PC-9 (cell line): ENCODE measurements at regions not wholly inside any gene's neighbourhood (a gene's known extent, or its start where the extent isn't known, plus 50 kb on each side); places are given as distances from the start of the nearest gene placed in this dataset.

ENCODE experiments used
- BruUV-seq: library from RNA; stranded (reverse); fragments of 400-500 nt; replicated peaks from 2 replicates; lab custom pipeline; 2021; lab: Mats Ljungman, UMichigan
- CTCF ChIA-PET: fragments of 300-600 bp; sonication (Branson Sonifier 250); formaldehyde crosslinking; loops from one replicate; lab custom pipeline; 2022; ENCODE audit warnings: antibody characterized with exemption; lab: Charles Lee
- POLR2A ChIA-PET: fragments of 300-600 bp; sonication (Branson Sonifier 250); formaldehyde crosslinking; loops from one replicate; lab custom pipeline; 2022; ENCODE audit warnings: antibody characterized with exemption; ENCODE audit not compliant: unreplicated experiment; lab: Charles Lee
- DNase-seq, 2 experiments: peaks; one replicate each; pipeline versions ENCODE4 v3.0.0 to v3.0.0-alpha.2; 2015 to 2022; ENCODE audit warnings: mixed read lengths in 1 of 2
- H2AFZ ChIP-seq: fragments of 200-600 bp; sonication (generic); 2 replicates; pipeline ENCODE4 v1.8.1; 2017; ENCODE audit warnings: antibody characterized with exemption
- H3F3A ChIP-seq: fragments of 200-600 bp; sonication (generic); 2 replicates; pipeline ENCODE4 v1.8.1; 2017; ENCODE audit warnings: antibody characterized with exemption, mild to moderate bottlenecking, low read depth; ENCODE audit not compliant: insufficient read depth
- H3K27ac ChIP-seq: fragments of 200-600 bp; sonication (generic); 2 replicates; pipeline ENCODE4 v1.6.1; 2016; ENCODE audit warnings: mixed run types
- H3K27me3 ChIP-seq: fragments of 200-600 bp; sonication (generic); 2 replicates; pipeline ENCODE4 v1.6.1; 2016; ENCODE audit warnings: low read depth, mixed run types; ENCODE audit not compliant: insufficient read depth
- H3K36me3 ChIP-seq: fragments of 200-600 bp; sonication (generic); 2 replicates; pipeline ENCODE4 v1.6.1; 2016; ENCODE audit warnings: low read depth, mixed run types
- H3K4me1 ChIP-seq: fragments of 200-600 bp; sonication (generic); replicated peaks from 2 replicates; pipeline ENCODE4 v1.6.1; 2016; ENCODE audit warnings: mixed run types; ENCODE audit not compliant: insufficient read depth
- H3K4me2 ChIP-seq: fragments of 200-600 bp; sonication (generic); 2 replicates; pipeline ENCODE4 v1.6.1; 2017; ENCODE audit warnings: mixed run types
- H3K4me3 ChIP-seq: fragments of 200-600 bp; sonication (generic); 2 replicates; pipeline ENCODE4 v1.6.1; 2016; ENCODE audit warnings: mixed run types
- H3K79me2 ChIP-seq: fragments of 200-600 bp; sonication (generic); 2 replicates; pipeline ENCODE4 v1.6.1; 2017; ENCODE audit warnings: low read depth, mixed run types
- H3K9me2 ChIP-seq: fragments of 200-600 bp; sonication (generic); 2 replicates; pipeline ENCODE4 v1.8.1; 2017; ENCODE audit warnings: mild to moderate bottlenecking; ENCODE audit not compliant: insufficient read depth
- H3K9me3 ChIP-seq: fragments of 200-600 bp; sonication (generic); 2 replicates; pipeline ENCODE4 v1.8.1; 2016; ENCODE audit warnings: low read depth; ENCODE audit not compliant: insufficient read depth
- H4K20me1 ChIP-seq: fragments of 200-600 bp; sonication (generic); 2 replicates; pipeline ENCODE4 v1.8.1; 2017; ENCODE audit not compliant: insufficient read depth
- CTCF ChIP-seq: fragments of 200-600 bp; sonication (generic); conservative IDR thresholded peaks from 2 replicates; pipeline ENCODE4 v1.6.1; 2017; ENCODE audit warnings: mixed run types, antibody characterized with exemption, mild to moderate bottlenecking, moderate library complexity
- EZH2 ChIP-seq: fragments of 200-600 bp; sonication (generic); IDR thresholded peaks from 2 replicates; pipeline ENCODE4 v1.8.0; 2017; ENCODE audit warnings: antibody characterized with exemption, low read depth
- intact Hi-C: fragments of 100-400 bp; cut with micrococcal nuclease; formaldehyde crosslinking; loops from one replicate; pipeline ENCODE4 v1.10.0; 2022; ENCODE audit not compliant: unreplicated experiment

GRCh38 chr1:64366821-64367220, 103.1 kb upstream of the CACHD1 start:
- no peak overlapping the region for H3K4me3 ChIP-seq
- no peak for DNase-seq
- H3K4me2 ChIP-seq = no peak overlapping the region
- no peaks in the 10 kb centered on the region for H3K27me3 ChIP-seq
- intact Hi-C loops = no loop called here
- no peaks in the 10 kb centered on the region for H3K36me3 ChIP-seq
- no peak overlapping the region for H3K27ac ChIP-seq
- POLR2A ChIA-PET = no interaction called here
- no peaks in the 10 kb centered on the region for H3K9me3 ChIP-seq
- no peaks in the 10 kb centered on the region for H3F3A ChIP-seq
- BruUV-seq = no TSS peak
- CTCF ChIA-PET = no interaction called here
- H3K79me2 ChIP-seq = no peaks in the 10 kb centered on the region
- no peak overlapping the region for H2AFZ ChIP-seq
- no peaks in the 10 kb centered on the region for H3K4me1 ChIP-seq
- no peaks in the 10 kb centered on the region for H3K9me2 ChIP-seq
- H4K20me1 ChIP-seq = no peaks in the 10 kb centered on the region
- no peak for TF ChIP-seq CTCF

GRCh38 chr1:64368344-64368743, 101.6 kb upstream of the CACHD1 start:
- Histone ChIP-seq H3K9me3 (no peaks in the 10 kb centered on the region), H2AFZ (no peak overlapping the region), H3K4me1 (no peaks in the 10 kb centered on the region), H3K27ac (no peak overlapping the region), H3K27me3 (no peaks in the 10 kb centered on the region), H3K9me2 (no peaks in the 10 kb centered on the region), H3K36me3 (no peaks in the 10 kb centered on the region), H3K4me3 (no peak overlapping the region), H3K4me2 (no peak overlapping the region), H3F3A (no peaks in the 10 kb centered on the region), H4K20me1 (no peaks in the 10 kb centered on the region), H3K79me2 (no peaks in the 10 kb centered on the region)
- ChIA-PET CTCF (no interaction called here), POLR2A (no interaction called here)
- no peak for TF ChIP-seq EZH2
- no peak for TF ChIP-seq CTCF
- no peak for DNase-seq
- intact Hi-C loops = no loop called here
- no TSS peak for BruUV-seq

GRCh38 chr1:64378826-64379225, 91.1 kb upstream of the CACHD1 start:
- no peaks in the 10 kb centered on the region for H3K9me3 ChIP-seq
- intact Hi-C loops = no loop called here
- no peaks in the 10 kb centered on the region for H3K4me1 ChIP-seq
- no peak overlapping the region for H3K27ac ChIP-seq
- ChIA-PET CTCF (no interaction called here), POLR2A (no interaction called here)
- H3K79me2 ChIP-seq = no peaks in the 10 kb centered on the region
- TF ChIP-seq CTCF (no peak), EZH2 (no peak)
- no peaks in the 10 kb centered on the region for H3K9me2 ChIP-seq
- no TSS peak for BruUV-seq
- no peak overlapping the region for H3K4me3 ChIP-seq
- no peaks in the 10 kb centered on the region for H3F3A ChIP-seq
- no peaks in the 10 kb centered on the region for H4K20me1 ChIP-seq
- H3K27me3 ChIP-seq = no peaks in the 10 kb centered on the region
- no peak for DNase-seq
- no peaks in the 10 kb centered on the region for H3K36me3 ChIP-seq
- no peak overlapping the region for H3K4me2 ChIP-seq
- H2AFZ ChIP-seq = no peak overlapping the region
